ENCODE measurements at regions not wholly inside any gene's neighbourhood (a gene's known extent, or its start where the extent isn't known, plus 50 kb on each side); places are given as distances from the start of the nearest gene placed in this dataset.
"Not testable (repeated sequence)": the region's sequence is repeated elsewhere in the genome, so short reads cannot be mapped to it uniquely, and the experiment has no call there.

GRCh38 chr5:136738829-136739228 lies 373.5 kb upstream of the TRPC7 start:
- no peaks in the 10 kb centered on the region for H3K9me3 ChIP-seq
- no peaks in the 10 kb centered on the region for H3K36me3 ChIP-seq
- H3K4me3 ChIP-seq = no peak overlapping the region
- DNase-seq = no peak
- no peaks in the 10 kb centered on the region for H3K27me3 ChIP-seq
- no peak overlapping the region for H3K27ac ChIP-seq
- no peak for TF ChIP-seq CTCF (IDR thresholded peaks at IDR 0.05)
- no peak for TF ChIP-seq POLR2A (IDR thresholded peaks at IDR 0.05)
- H3K4me1 ChIP-seq = no peaks in the 10 kb centered on the region

GRCh38 chr5:136736021-136736420 lies 370.7 kb upstream of the TRPC7 start:
- Histone ChIP-seq H3K27ac (no peak overlapping the region), H3K36me3 (no peaks in the 10 kb centered on the region)

GRCh38 chr5:136735611-136736010 lies 370.3 kb upstream of the TRPC7 start:
- H3K27ac ChIP-seq, DNase-seq, H3K4me1 ChIP-seq, H3K9me3 ChIP-seq, H3K27me3 ChIP-seq, H3K4me3 ChIP-seq, H3K36me3 ChIP-seq: not testable (repeated sequence)

More at GRCh38 chr5:136736021-136736420, 370.7 kb upstream of the TRPC7 start:
- Histone ChIP-seq H3K27me3 (no peaks in the 10 kb centered on the region), H3K9me3 (no peaks in the 10 kb centered on the region), H3K4me1 (no peaks in the 10 kb centered on the region), H3K4me3 (no peak overlapping the region)
- no peak for DNase-seq
- TF ChIP-seq CTCF (IDR thresholded peaks at IDR 0.05) = no peak
- no peak for TF ChIP-seq POLR2A (IDR thresholded peaks at IDR 0.05)

GRCh38 chr5:136734628-136735027 lies 369.3 kb upstream of the TRPC7 start:
- DNase-seq = no peak
- no peak for TF ChIP-seq POLR2A (IDR thresholded peaks at IDR 0.05)
- TF ChIP-seq CTCF (IDR thresholded peaks at IDR 0.05) = no peak
- Histone ChIP-seq H3K4me3 (no peak overlapping the region), H3K36me3 (no peaks in the 10 kb centered on the region), H3K4me1 (no peaks in the 10 kb centered on the region), H3K9me3 (no peaks in the 10 kb centered on the region), H3K27me3 (no peaks in the 10 kb centered on the region), H3K27ac (no peak overlapping the region)

- DNase-seq = no peak
- Histone ChIP-seq H3K27me3 (no peaks in the 10 kb centered on the region), H3K4me3 (no peak overlapping the region), H3K36me3 (no peaks in the 10 kb centered on the region), H3K27ac (no peak overlapping the region), H3K9me3 (no peaks in the 10 kb centered on the region), H3K4me1 (no peaks in the 10 kb centered on the region)
- no peak for TF ChIP-seq POLR2A (IDR thresholded peaks at IDR 0.05)
- TF ChIP-seq CTCF (IDR thresholded peaks at IDR 0.05) = no peak
Observed at GRCh38 chr5:136732751-136733150, 367.4 kb upstream of the TRPC7 start.

GRCh38 chr5:136731241-136731900 lies 366.0 kb upstream of the TRPC7 start:
- Histone ChIP-seq H3K36me3 (no peaks in the 10 kb centered on the region), H3K27ac (no peak overlapping the region), H3K9me3 (no peaks in the 10 kb centered on the region), H3K27me3 (no peaks in the 10 kb centered on the region), H3K4me3 (no peak overlapping the region), H3K4me1 (no peaks in the 10 kb centered on the region)
- DNase-seq = no peak
- TF ChIP-seq POLR2A (IDR thresholded peaks at IDR 0.05) = no peak
- TF ChIP-seq CTCF (IDR thresholded peaks at IDR 0.05) = no peak

Data from Peyer's patch (tissue), 4 donors.